ENCODE measurements at regions not wholly inside any gene's neighbourhood (a gene's known extent, or its start where the extent isn't known, plus 50 kb on each side); places are given as distances from the start of the nearest gene placed in this dataset.
"Not testable (repeated sequence)": the region's sequence is repeated elsewhere in the genome, so short reads cannot be mapped to it uniquely, and the experiment has no call there.

- Mint-ChIP-seq H3K27ac (ENCODE audit: unreplicated experiment) (no peak overlapping the region), H3K4me1 (ENCODE audit: low read depth, unreplicated experiment) (peaks cover 4% of the 10 kb centered on the region), H3K27me3 (ENCODE audit: unreplicated experiment) (peaks cover 4% of the 10 kb centered on the region), H3K9me3 (ENCODE audit: unreplicated experiment) (no peaks in the 10 kb centered on the region), H3K4me3 (ENCODE audit: unreplicated experiment) (no peak overlapping the region), H3K36me3 (ENCODE audit: unreplicated experiment) (no peaks in the 10 kb centered on the region)
- TF ChIP-seq, protein P1, sequence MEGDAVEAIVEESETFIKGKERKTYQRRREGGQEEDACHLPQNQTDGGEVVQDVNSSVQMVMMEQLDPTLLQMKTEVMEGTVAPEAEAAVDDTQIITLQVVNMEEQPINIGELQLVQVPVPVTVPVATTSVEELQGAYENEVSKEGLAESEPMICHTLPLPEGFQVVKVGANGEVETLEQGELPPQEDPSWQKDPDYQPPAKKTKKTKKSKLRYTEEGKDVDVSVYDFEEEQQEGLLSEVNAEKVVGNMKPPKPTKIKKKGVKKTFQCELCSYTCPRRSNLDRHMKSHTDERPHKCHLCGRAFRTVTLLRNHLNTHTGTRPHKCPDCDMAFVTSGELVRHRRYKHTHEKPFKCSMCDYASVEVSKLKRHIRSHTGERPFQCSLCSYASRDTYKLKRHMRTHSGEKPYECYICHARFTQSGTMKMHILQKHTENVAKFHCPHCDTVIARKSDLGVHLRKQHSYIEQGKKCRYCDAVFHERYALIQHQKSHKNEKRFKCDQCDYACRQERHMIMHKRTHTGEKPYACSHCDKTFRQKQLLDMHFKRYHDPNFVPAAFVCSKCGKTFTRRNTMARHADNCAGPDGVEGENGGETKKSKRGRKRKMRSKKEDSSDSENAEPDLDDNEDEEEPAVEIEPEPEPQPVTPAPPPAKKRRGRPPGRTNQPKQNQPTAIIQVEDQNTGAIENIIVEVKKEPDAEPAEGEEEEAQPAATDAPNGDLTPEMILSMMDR (IDR thresholded peaks at IDR 0.05; ENCODE audit: partially characterized antibody, unreplicated experiment), result no peak
- no peak for DNase-seq
These were observed 62.5 kb upstream of the ARHGAP29 start for GRCh38 chr1:94299627-94300553.

DNA sequence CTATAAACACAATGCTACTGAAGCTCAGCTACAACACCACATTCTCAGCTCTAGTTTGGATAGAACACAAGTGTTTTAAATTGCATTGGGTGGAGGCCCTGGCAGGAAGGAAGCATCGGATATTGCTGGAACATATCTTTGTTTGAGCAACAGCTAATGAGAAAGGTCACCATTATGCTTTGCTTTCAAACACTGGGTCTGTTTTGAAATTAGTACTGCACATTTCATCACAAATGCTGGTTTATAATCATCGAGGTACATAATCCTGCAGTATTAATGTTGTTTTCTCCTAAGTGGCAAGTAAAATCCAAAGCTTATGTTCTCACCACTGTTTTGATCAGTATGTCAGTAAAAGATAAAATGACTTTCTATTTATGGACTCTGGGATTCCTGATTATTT is 61.5 kb upstream of the ARHGAP29 start:
- Mint-ChIP-seq H3K9me3 (ENCODE audit: unreplicated experiment) (no peaks in the 10 kb centered on the region), H3K4me3 (ENCODE audit: unreplicated experiment) (no peak overlapping the region), H3K4me1 (ENCODE audit: low read depth, unreplicated experiment) (peaks cover 4% of the 10 kb centered on the region), H3K27me3 (ENCODE audit: unreplicated experiment) (peaks cover 4% of the 10 kb centered on the region), H3K36me3 (ENCODE audit: unreplicated experiment) (no peaks in the 10 kb centered on the region), H3K27ac (ENCODE audit: unreplicated experiment) (no peak overlapping the region)
- no peak for DNase-seq
- TF ChIP-seq, protein P1 (IDR thresholded peaks at IDR 0.05; ENCODE audit: partially characterized antibody, unreplicated experiment), result no peak

- TF ChIP-seq, protein P1 (IDR thresholded peaks at IDR 0.05; ENCODE audit: partially characterized antibody, unreplicated experiment), result no peak
- H3K36me3 Mint-ChIP-seq (ENCODE audit: unreplicated experiment), result no peaks in the 10 kb centered on the region
- no peaks in the 10 kb centered on the region for H3K9me3 Mint-ChIP-seq (ENCODE audit: unreplicated experiment)
- peaks cover 2% of the 10 kb centered on the region for H3K27me3 Mint-ChIP-seq (ENCODE audit: unreplicated experiment)
- no peak overlapping the region for H3K4me3 Mint-ChIP-seq (ENCODE audit: unreplicated experiment)
- H3K4me1 Mint-ChIP-seq (ENCODE audit: low read depth, unreplicated experiment), result peaks cover 4% of the 10 kb centered on the region
- no peak overlapping the region for H3K27ac Mint-ChIP-seq (ENCODE audit: unreplicated experiment)
- DNase-seq, result no peak
These were observed 58.6 kb upstream of the ARHGAP29 start for GRCh38 chr1:94296018-94296417.

DNA sequence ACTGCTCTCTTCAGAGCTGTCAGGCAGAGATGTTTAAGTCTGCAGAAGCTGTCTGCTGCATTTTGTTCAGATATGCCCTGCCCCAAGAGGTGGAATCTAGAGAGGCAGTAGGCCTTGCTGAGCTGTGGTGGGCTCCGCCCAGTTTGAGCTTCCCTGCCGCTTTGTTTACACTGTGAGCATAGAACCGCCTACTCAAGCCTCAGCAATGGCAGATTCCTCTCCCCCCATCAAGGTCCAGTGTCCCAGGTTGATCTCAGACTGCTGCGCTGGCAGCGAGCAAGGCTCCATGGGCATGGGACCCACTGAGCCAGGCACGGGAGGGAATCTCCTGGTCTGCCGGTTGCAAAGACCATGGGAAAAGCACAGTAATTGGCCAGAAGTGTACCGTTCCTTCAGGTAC is 55.6 kb upstream of the ARHGAP29 start:
- not testable (repeated sequence) for H3K36me3 Mint-ChIP-seq (ENCODE audit: unreplicated experiment); DNase-seq; H3K27ac Mint-ChIP-seq (ENCODE audit: unreplicated experiment); H3K4me3 Mint-ChIP-seq (ENCODE audit: unreplicated experiment); H3K9me3 Mint-ChIP-seq (ENCODE audit: unreplicated experiment); H3K27me3 Mint-ChIP-seq (ENCODE audit: unreplicated experiment); H3K4me1 Mint-ChIP-seq (ENCODE audit: low read depth, unreplicated experiment)

DNA sequence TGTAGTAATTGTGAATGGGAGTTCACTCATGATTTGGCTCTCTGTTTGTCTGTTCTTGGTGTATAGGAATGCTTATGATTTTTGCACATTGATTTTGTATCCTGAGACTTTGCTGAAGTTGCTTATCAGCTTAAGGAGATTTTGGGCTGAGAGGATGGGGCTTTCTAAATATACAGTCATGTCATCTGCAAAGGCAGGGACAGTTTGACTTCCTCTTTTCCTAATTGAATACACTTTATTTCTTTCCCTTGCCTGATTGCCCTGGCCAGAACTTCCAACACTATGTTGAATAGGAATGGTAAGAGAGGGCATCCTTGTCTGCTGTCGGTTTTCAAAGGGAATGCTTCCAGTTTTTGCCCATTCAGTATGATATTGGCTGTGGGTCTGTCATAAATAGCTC is 51.9 kb upstream of the ARHGAP29 start:
- not testable (repeated sequence) for DNase-seq; H3K4me3 Mint-ChIP-seq (ENCODE audit: unreplicated experiment); H3K27ac Mint-ChIP-seq (ENCODE audit: unreplicated experiment); H3K4me1 Mint-ChIP-seq (ENCODE audit: low read depth, unreplicated experiment); H3K9me3 Mint-ChIP-seq (ENCODE audit: unreplicated experiment); H3K27me3 Mint-ChIP-seq (ENCODE audit: unreplicated experiment); H3K36me3 Mint-ChIP-seq (ENCODE audit: unreplicated experiment)

Data from glutamatergic neuron (in vitro differentiated cells).